HFFc6 (cell line): ENCODE measurements at regions not wholly inside any gene's neighbourhood (a gene's known extent, or its start where the extent isn't known, plus 50 kb on each side); places are given as distances from the start of the nearest gene placed in this dataset.
"Not testable (repeated sequence)": the region's sequence is repeated elsewhere in the genome, so short reads cannot be mapped to it uniquely, and the experiment has no call there.

ENCODE experiments used
- DNase-seq: peaks from one replicate; pipeline ENCODE4 v3.0.0-alpha.2; 2018
- H3K27ac Mint-ChIP-seq: 2 replicates; pipeline ENCODE4 v1.8.0; 2020; ENCODE audit warnings: mild to moderate bottlenecking, mixed read lengths
- H3K27me3 Mint-ChIP-seq: 2 replicates; pipeline ENCODE4 v1.8.0; 2021; ENCODE audit warnings: mild to moderate bottlenecking, moderate library complexity, mixed read lengths; ENCODE audit not compliant: insufficient read depth
- H3K36me3 Mint-ChIP-seq: 2 replicates; pipeline ENCODE4 v1.8.0; 2021; ENCODE audit warnings: low read depth, mixed read lengths
- H3K4me1 Mint-ChIP-seq: 2 replicates; pipeline ENCODE4 v1.8.0; 2020; ENCODE audit warnings: low read depth, mixed read lengths
- H3K4me3 Mint-ChIP-seq: 2 replicates; pipeline ENCODE4 v1.8.0; 2020; ENCODE audit warnings: mild to moderate bottlenecking, moderate library complexity, mixed read lengths
- H3K9me3 Mint-ChIP-seq: 2 replicates; pipeline ENCODE4 v1.8.0; 2020; ENCODE audit warnings: mild to moderate bottlenecking, mixed read lengths
- TF ChIP-seq, protein P1 (sequence below): fragments of 200-600 bp; sonication (generic); IDR thresholded peaks from 2 replicates; pipeline ENCODE4 v1.5.0; 2021; ENCODE audit warnings: antibody characterized with exemption, mild to moderate bottlenecking

- TF ChIP-seq, protein P1, sequence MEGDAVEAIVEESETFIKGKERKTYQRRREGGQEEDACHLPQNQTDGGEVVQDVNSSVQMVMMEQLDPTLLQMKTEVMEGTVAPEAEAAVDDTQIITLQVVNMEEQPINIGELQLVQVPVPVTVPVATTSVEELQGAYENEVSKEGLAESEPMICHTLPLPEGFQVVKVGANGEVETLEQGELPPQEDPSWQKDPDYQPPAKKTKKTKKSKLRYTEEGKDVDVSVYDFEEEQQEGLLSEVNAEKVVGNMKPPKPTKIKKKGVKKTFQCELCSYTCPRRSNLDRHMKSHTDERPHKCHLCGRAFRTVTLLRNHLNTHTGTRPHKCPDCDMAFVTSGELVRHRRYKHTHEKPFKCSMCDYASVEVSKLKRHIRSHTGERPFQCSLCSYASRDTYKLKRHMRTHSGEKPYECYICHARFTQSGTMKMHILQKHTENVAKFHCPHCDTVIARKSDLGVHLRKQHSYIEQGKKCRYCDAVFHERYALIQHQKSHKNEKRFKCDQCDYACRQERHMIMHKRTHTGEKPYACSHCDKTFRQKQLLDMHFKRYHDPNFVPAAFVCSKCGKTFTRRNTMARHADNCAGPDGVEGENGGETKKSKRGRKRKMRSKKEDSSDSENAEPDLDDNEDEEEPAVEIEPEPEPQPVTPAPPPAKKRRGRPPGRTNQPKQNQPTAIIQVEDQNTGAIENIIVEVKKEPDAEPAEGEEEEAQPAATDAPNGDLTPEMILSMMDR: no peak
- Mint-ChIP-seq H3K4me1 (peaks cover 80% of the 10 kb centered on the region), H3K36me3 (peaks cover 27% of the 10 kb centered on the region), H3K27me3 (no peaks in the 10 kb centered on the region), H3K4me3 (no peak overlapping the region), H3K9me3 (peaks cover 9% of the 10 kb centered on the region), H3K27ac (peak overlapping the region; percentile 82)
- DNase-seq: peak; percentile 74
These were observed 73.1 kb upstream of the FST start for GRCh38 chr5:53407373-53407772.

GRCh38 chr5:53411388-53411787, 69.0 kb upstream of the FST start:
- no peaks in the 10 kb centered on the region for H3K27me3 Mint-ChIP-seq
- peaks cover 23% of the 10 kb centered on the region for H3K36me3 Mint-ChIP-seq
- peak overlapping the region; percentile 11; the same call in 1 of the 2 replicates for H3K27ac Mint-ChIP-seq
- DNase-seq: no peak
- TF ChIP-seq, protein P1: no peak
- H3K9me3 Mint-ChIP-seq: peaks cover 3% of the 10 kb centered on the region
- H3K4me3 Mint-ChIP-seq: no peak overlapping the region; the same call in 1 of the 2 replicates
- peaks cover 49% of the 10 kb centered on the region for H3K4me1 Mint-ChIP-seq

GRCh38 chr5:53412499-53412898, 67.9 kb upstream of the FST start:
- not testable (repeated sequence) for H3K9me3 Mint-ChIP-seq, H3K27ac Mint-ChIP-seq, H3K4me3 Mint-ChIP-seq, H3K27me3 Mint-ChIP-seq, DNase-seq
- Mint-ChIP-seq H3K36me3 (peaks cover 20% of the 10 kb centered on the region), H3K4me1 (peaks cover 42% of the 10 kb centered on the region)

- TF ChIP-seq, protein P1: no peak
- DNase-seq: no peak
- H3K4me1 Mint-ChIP-seq: peaks cover 55% of the 10 kb centered on the region
- peaks cover 14% of the 10 kb centered on the region for H3K36me3 Mint-ChIP-seq
- H3K27ac Mint-ChIP-seq: peak overlapping the region; percentile 5; the same call in 1 of the 2 replicates
- no peak overlapping the region for H3K4me3 Mint-ChIP-seq
- H3K9me3 Mint-ChIP-seq: no peaks in the 10 kb centered on the region
- H3K27me3 Mint-ChIP-seq: no peaks in the 10 kb centered on the region; the same call in 1 of the 2 replicates
These were observed 64.2 kb upstream of the FST start for GRCh38 chr5:53416144-53416738.

DNA sequence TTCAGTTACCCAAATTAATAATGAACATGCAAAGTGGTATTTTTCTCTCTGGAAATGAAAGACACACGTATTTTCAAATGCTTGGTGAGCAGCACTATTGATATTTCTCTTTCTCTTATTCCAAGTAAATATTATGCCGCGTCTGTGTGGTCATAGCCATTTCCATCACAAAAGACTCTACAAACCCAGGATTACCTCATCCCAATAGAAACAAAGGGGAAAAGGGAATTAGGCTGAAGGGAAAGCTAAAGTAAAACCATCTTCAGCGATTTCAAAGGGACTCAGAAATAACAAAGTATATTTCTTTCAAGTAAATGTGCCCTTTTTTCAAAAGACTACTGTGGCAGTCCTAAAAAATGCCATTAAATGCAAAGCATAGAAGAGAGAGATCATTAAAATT, 62.0 kb upstream of the FST start:
- Mint-ChIP-seq H3K4me3 (peak overlapping the region; percentile 51), H3K9me3 (no peaks in the 10 kb centered on the region), H3K27me3 (no peaks in the 10 kb centered on the region; the same call in 1 of the 2 replicates), H3K4me1 (peaks cover 67% of the 10 kb centered on the region), H3K36me3 (peaks cover 15% of the 10 kb centered on the region), H3K27ac (peak overlapping the region; percentile 97)
- TF ChIP-seq, protein P1: no peak
- DNase-seq: no peak

DNA sequence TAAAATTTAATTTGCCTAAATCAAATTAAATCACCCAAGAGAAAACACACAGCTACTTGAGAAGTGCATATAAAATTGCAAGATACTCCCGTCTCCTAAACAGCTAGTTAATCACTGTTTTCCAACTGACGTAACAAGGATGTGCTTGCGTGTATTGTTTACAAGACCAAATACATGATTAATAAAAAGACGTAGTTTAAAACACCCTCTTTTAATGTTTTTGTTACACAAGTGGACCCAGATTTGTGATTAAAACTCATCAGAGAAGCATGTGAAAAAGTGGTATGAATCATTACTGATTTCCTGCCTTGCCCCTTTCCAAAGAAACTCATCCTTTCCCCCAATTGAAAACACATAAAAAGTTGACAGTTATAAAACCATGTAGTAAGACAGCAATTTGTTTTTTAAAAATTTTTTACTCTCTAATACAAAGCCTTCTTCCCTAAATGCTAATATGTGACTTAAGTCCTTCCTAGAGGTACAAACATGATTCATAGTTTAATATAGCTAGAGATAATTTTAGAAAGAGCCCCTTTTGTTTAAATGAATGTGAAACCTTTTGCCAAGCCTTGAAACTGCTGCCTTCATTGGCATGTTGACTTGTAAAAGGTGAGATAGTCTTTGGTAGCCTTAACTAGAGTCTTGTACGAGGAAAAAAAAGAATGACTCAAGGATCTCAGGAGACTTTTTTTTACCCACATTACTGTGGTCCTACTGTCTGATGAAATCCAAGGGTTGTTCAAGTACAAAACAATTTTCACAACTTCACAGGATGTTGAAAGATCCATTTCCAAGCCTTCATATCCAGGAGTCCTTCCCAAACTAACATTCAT, 61.4 kb upstream of the FST start:
- DNase-seq: peak; percentile 96
- H3K27me3 Mint-ChIP-seq: no peaks in the 10 kb centered on the region; the same call in 1 of the 2 replicates
- peak overlapping the region; percentile 97 for H3K27ac Mint-ChIP-seq
- TF ChIP-seq, protein P1: no peak
- H3K9me3 Mint-ChIP-seq: no peaks in the 10 kb centered on the region
- peak overlapping the region; percentile 51 for H3K4me3 Mint-ChIP-seq
- H3K36me3 Mint-ChIP-seq: peaks cover 15% of the 10 kb centered on the region
- peaks cover 72% of the 10 kb centered on the region for H3K4me1 Mint-ChIP-seq
